ENCODE measurements at regions not wholly inside any gene's neighbourhood (a gene's known extent, or its start where the extent isn't known, plus 50 kb on each side); places are given as distances from the start of the nearest gene placed in this dataset.

GRCh38 chr9:100652850-100653249, 75.0 kb downstream of the CAVIN4 start:
- TF ChIP-seq CTCF (IDR thresholded peaks at IDR 0.05) (no peak), POLR2AphosphoS5 (IDR thresholded peaks at IDR 0.05) (no peak), POLR2A (IDR thresholded peaks at IDR 0.05) (no peak)

All from breast epithelium (tissue), 3 donors.